ENCODE measurements at regions not wholly inside any gene's neighbourhood (a gene's known extent, or its start where the extent isn't known, plus 50 kb on each side); places are given as distances from the start of the nearest gene placed in this dataset.

DNA sequence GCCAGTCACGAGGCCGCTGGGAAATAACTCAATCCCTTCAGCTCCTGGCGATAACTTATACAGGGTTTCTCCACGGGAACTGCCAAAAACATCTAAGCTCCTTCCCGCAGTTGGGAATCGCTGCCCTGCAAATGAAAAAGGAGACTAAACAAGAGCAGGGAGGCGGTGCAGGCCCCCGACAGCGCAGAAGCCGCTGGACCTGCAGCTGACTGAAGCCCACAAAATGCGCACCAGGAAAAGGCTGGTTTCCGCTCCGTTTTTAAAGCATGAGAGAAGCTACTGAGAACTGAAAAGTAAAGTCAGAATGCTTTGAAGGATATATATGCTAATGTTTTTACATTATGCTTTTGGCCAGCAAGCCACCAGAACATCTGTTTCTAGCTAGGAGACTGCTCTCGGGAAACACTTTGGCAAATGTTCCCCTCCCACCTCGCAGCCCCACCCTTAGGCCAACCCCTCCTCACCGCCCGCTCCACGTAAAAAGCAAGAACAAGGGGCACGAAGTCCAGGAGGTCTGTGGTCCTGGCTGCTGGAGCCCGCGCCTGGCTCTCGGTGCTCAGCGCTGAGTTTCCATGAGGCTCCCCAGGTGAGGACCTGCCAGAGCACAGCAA, 90.5 kb downstream of the SOD2 start:
- ChIA-PET CTCF (interaction anchor here (0.8 kb wide), 1 partner anchor 853 kb away, joined by 3 read pairs; no protein-coding TSS in a partner anchor), POLR2A (no interaction called here)
- TF ChIP-seq, protein P1, sequence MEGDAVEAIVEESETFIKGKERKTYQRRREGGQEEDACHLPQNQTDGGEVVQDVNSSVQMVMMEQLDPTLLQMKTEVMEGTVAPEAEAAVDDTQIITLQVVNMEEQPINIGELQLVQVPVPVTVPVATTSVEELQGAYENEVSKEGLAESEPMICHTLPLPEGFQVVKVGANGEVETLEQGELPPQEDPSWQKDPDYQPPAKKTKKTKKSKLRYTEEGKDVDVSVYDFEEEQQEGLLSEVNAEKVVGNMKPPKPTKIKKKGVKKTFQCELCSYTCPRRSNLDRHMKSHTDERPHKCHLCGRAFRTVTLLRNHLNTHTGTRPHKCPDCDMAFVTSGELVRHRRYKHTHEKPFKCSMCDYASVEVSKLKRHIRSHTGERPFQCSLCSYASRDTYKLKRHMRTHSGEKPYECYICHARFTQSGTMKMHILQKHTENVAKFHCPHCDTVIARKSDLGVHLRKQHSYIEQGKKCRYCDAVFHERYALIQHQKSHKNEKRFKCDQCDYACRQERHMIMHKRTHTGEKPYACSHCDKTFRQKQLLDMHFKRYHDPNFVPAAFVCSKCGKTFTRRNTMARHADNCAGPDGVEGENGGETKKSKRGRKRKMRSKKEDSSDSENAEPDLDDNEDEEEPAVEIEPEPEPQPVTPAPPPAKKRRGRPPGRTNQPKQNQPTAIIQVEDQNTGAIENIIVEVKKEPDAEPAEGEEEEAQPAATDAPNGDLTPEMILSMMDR (IDR thresholded peaks at IDR 0.05; ENCODE audit: control extremely low read depth, extremely low read depth, low read depth, missing control alignments), result no peak
- no peak for DNase-seq (ENCODE audit: extremely low spot score)

DNA sequence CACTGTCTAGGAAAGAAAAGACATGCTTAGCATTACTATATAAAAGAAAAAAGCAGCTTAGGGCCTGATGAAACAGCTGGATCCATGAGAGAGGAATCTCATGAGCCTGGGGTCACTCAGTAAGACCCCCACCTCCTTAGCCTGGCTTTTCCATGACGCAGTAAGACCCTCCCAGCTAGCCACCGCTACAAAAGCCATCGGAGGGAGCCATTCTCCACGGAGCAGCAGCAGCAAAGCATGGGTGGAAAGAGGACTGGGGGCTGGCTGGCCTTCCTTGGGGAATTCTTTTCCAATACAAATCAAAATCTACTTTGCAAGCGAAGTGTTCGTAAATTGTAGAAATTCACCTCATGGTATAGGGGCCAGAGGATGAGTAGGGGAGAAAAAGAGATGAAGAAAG, 91.8 kb downstream of the SOD2 start:
- ChIA-PET POLR2A (no interaction called here), CTCF (interaction anchor here (0.6 kb wide), 1 partner anchor 10 kb away, joined by 3 read pairs; no protein-coding TSS in a partner anchor)
- no peak for DNase-seq (ENCODE audit: extremely low spot score)
- TF ChIP-seq, protein P1 (IDR thresholded peaks at IDR 0.05; ENCODE audit: control extremely low read depth, extremely low read depth, low read depth, missing control alignments), result no peak

DNA sequence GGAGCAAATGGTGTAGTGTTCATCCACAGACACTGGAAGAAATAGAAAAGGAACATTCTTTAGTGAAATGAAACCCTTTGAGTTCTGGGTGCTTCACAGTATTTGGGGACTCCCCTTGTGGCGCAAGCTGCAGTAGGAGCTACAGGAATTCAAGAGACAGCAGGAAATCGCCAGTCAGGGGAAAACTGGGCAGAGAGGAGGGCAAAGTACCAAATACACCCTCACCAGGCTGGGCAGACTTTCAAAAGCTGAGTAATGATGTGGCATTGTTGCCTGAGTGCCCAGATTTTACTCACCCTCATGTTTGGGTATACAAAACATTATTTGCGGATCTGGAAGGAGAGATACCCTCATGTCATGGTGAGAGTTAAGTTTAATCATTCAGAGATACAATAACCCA, 97.9 kb downstream of the SOD2 start:
- POLR2A ChIA-PET, result no interaction called here
- no peak for DNase-seq (ENCODE audit: extremely low spot score)
- TF ChIP-seq, protein P1 (IDR thresholded peaks at IDR 0.05; ENCODE audit: control extremely low read depth, extremely low read depth, low read depth, missing control alignments), result no peak

DNA sequence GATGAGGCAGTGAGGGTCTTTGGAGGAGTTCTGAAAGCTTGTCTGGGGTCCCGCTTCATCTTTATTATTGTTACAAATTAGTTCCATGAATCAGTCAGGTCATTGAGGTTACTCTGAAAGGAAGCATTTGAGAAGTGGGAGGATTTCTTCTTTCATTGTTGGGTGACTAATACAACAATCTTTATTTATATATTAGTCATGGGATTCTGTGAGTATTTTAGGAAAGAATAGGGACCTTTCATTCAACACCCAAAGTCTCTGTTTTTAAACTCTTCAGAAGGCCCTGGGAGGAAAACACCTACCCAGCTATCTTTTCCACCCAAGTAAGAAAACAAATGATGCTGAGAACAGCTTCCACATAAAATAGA, 98.3 kb downstream of the SOD2 start:
- ChIA-PET CTCF (interaction anchor here (0.9 to 1.8 kb wide), 2 partner anchors 15 to 421 kb away, joined by 3 to 6 read pairs; no protein-coding TSS in a partner anchor), POLR2A (no interaction called here)
- no peak for DNase-seq (ENCODE audit: extremely low spot score)
- TF ChIP-seq, protein P1 (IDR thresholded peaks at IDR 0.05; ENCODE audit: control extremely low read depth, extremely low read depth, low read depth, missing control alignments), result no peak

More for the DNA sequence above, 97.9 kb downstream of the SOD2 start:
- CTCF ChIA-PET, result interaction anchor here (0.7 to 0.9 kb wide), 2 partner anchors 12 to 421 kb away, joined by 3 read pairs; no protein-coding TSS in a partner anchor

DNA sequence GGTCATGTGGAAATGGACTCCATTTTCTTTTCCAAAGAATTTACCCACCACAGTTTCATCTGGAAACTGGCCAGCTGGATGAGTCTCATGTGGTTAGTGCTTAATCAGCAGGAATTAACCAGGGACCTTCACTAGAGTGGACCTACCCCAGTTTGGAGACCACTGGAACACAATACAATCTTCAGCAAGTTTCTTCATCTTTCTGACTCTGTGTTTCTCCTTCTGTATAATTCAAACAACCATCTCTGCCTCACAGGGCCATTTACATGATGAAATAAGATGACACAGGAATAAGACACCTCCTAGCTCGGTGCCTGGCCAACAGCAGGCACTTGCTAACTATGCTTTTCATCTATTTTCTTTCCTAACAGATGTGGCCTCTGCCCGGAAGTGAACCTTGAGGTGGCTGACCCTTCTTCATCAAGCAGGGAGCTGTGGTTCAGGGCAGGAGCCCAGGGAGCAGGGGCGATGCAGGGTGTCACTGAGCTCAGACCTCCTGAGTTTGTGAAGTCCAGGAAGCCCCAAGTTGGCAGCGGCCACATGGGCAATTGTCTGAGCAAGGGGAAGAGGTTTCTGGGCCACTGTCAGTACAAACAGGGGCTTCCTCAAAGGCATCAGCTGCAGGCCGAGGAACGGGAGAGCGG, 98.8 kb downstream of the SOD2 start:
- CTCF ChIA-PET, result interaction anchor here (1.8 kb wide), 1 partner anchor 16 kb away, joined by 6 read pairs; no protein-coding TSS in a partner anchor
- DNase-seq (ENCODE audit: extremely low spot score), result no peak
- TF ChIP-seq, protein P1 (IDR thresholded peaks at IDR 0.05; ENCODE audit: control extremely low read depth, extremely low read depth, low read depth, missing control alignments), result no peak
- POLR2A ChIA-PET, result no interaction called here

DNA sequence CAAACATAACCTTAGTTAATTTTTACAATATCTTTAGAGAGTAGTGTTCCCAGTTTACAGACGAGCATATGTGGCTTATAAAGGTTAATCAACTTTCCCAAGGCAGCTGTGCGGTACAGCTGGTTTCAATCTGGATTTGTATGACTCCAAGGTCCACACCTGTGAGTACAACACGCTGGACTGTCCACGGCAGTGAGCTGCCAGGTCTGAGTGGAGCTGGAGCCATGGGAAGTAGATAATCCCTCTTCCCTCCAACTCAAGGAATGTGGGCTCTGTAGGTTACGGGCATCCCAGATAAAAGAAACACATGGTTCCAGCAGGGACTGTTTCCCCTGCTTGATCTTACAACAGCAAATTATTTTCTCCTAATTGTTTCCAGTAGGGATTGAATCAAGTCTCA, 102.2 kb downstream of the SOD2 start:
- ChIA-PET POLR2A (no interaction called here), CTCF (interaction anchor here (0.7 to 1.0 kb wide), 2 partner anchors 10 to 19 kb away, joined by 3 to 4 read pairs; no protein-coding TSS in a partner anchor)
- DNase-seq (ENCODE audit: extremely low spot score), result no peak
- TF ChIP-seq, protein P1 (IDR thresholded peaks at IDR 0.05; ENCODE audit: control extremely low read depth, extremely low read depth, low read depth, missing control alignments), result no peak
